Natural killer cell treated with Interleukin-12 subunit alpha and Interleukin-12 subunit beta and Interleukin-15 and Interleukin-18, amount 100 ng/mL, for 72 hours (primary cell): ENCODE measurements at regions not wholly inside any gene's neighbourhood (a gene's known extent, or its start where the extent isn't known, plus 50 kb on each side); places are given as distances from the start of the nearest gene placed in this dataset.

Source experiments
- ATAC-seq, 2 donors: fragments of 150-1000 bp; cut with Tn5 transposase in 1 of 2; sonication (Bioruptor Pico), chemical (Tn5 transposase) in 1 of 2; 2 replicates each; pipeline ENCODE4 v1.10.0; 2021
- DNase-seq: peaks from one replicate; pipeline ENCODE4 v3.0.0; 2022; ENCODE audit warnings: low spot score
- H3K27ac Mint-ChIP-seq, 2 donors: 1 replicate in 1 of 2; 2 replicates in 1 of 2; pipeline ENCODE4 v1.8.0; 2022; ENCODE audit warnings: mixed read lengths in 2 of 2, mild to moderate bottlenecking in 1 of 2, moderate library complexity in 1 of 2
- H3K27me3 Mint-ChIP-seq, 2 donors: 1 replicate in 1 of 2; 2 replicates in 1 of 2; pipeline ENCODE4 v1.8.0; 2022; ENCODE audit warnings: mixed read lengths in 2 of 2
- H3K36me3 Mint-ChIP-seq: one replicate; pipeline ENCODE4 v1.8.0; 2022; ENCODE audit warnings: mixed read lengths
- H3K4me1 Mint-ChIP-seq, 2 donors: 1 replicate in 1 of 2; 2 replicates in 1 of 2; pipeline ENCODE4 v1.8.0; 2022; ENCODE audit warnings: low read depth in 2 of 2, mixed read lengths in 2 of 2, mild to moderate bottlenecking in 1 of 2
- H3K4me3 Mint-ChIP-seq: one replicate; pipeline ENCODE4 v1.8.0; 2022; ENCODE audit warnings: mixed read lengths
- H3K9me3 Mint-ChIP-seq: 2 replicates; pipeline ENCODE4 v1.8.0; 2022; ENCODE audit warnings: mixed read lengths

- Mint-ChIP-seq H3K9me3 (no peaks in the 10 kb centered on the region), H3K36me3 (no peaks in the 10 kb centered on the region), H3K4me1 (no peaks in the 10 kb centered on the region), H3K4me3 (no peak overlapping the region), H3K27me3 (peaks cover 2 to 16% of the 10 kb centered on the region in 2 donors), H3K27ac (no peak overlapping the region)
- DNase-seq = no peak
- no peak for ATAC-seq
These were observed 271.9 kb downstream of the STIM2 start for GRCh38 chr4:27132497-27132896.

GRCh38 chr4:27140486-27140885 is 279.8 kb downstream of the STIM2 start:
- Mint-ChIP-seq H3K9me3 (no peaks in the 10 kb centered on the region), H3K4me3 (no peak overlapping the region), H3K27ac (no peak overlapping the region)

GRCh38 chr4:27141530-27141929 is 280.9 kb downstream of the STIM2 start:
- Mint-ChIP-seq H3K27me3 (no peaks in the 10 kb centered on the region), H3K9me3 (peaks cover 5% of the 10 kb centered on the region), H3K27ac (no peak overlapping the region), H3K36me3 (no peaks in the 10 kb centered on the region), H3K4me1 (no peaks in the 10 kb centered on the region), H3K4me3 (no peak overlapping the region)
- DNase-seq (no peak), ATAC-seq (no peak)

More at GRCh38 chr4:27140486-27140885, 279.8 kb downstream of the STIM2 start:
- ATAC-seq (no peak), DNase-seq (no peak)
- no peaks in the 10 kb centered on the region for H3K4me1 Mint-ChIP-seq
- no peaks in the 10 kb centered on the region for H3K27me3 Mint-ChIP-seq
- no peaks in the 10 kb centered on the region for H3K36me3 Mint-ChIP-seq

GRCh38 chr4:27142841-27143240 is 282.2 kb downstream of the STIM2 start:
- no peaks in the 10 kb centered on the region for H3K4me1 Mint-ChIP-seq
- peaks cover 9% of the 10 kb centered on the region for H3K9me3 Mint-ChIP-seq
- ATAC-seq (no peak), DNase-seq (no peak)
- no peaks in the 10 kb centered on the region for H3K36me3 Mint-ChIP-seq
- no peak overlapping the region for H3K27ac Mint-ChIP-seq
- no peaks in the 10 kb centered on the region for H3K27me3 Mint-ChIP-seq
- no peak overlapping the region for H3K4me3 Mint-ChIP-seq

- no peak for ATAC-seq
- DNase-seq = no peak
- Mint-ChIP-seq H3K27ac (no peak overlapping the region), H3K36me3 (no peaks in the 10 kb centered on the region), H3K4me1 (no peaks in the 10 kb centered on the region), H3K9me3 (peaks cover 9% of the 10 kb centered on the region), H3K27me3 (no peaks in the 10 kb centered on the region), H3K4me3 (no peak overlapping the region)
These were observed 285.0 kb downstream of the STIM2 start for GRCh38 chr4:27145597-27145996.

GRCh38 chr4:27148211-27148895 is 287.7 kb downstream of the STIM2 start:
- no peaks in the 10 kb centered on the region for H3K36me3 Mint-ChIP-seq

GRCh38 chr4:27149541-27150212 is 289.0 kb downstream of the STIM2 start:
- H3K27ac Mint-ChIP-seq = no peak overlapping the region
- peaks cover 9% of the 10 kb centered on the region for H3K9me3 Mint-ChIP-seq
- ATAC-seq (no peak), DNase-seq (no peak)
- H3K36me3 Mint-ChIP-seq = no peaks in the 10 kb centered on the region
- H3K27me3 Mint-ChIP-seq = peaks cover 0 to 16% of the 10 kb centered on the region in 2 donors
- peaks cover 0 to 4% of the 10 kb centered on the region in 2 donors for H3K4me1 Mint-ChIP-seq
- H3K4me3 Mint-ChIP-seq = no peak overlapping the region

More at GRCh38 chr4:27148211-27148895, 287.7 kb downstream of the STIM2 start:
- H3K9me3 Mint-ChIP-seq = peaks cover 9% of the 10 kb centered on the region
- H3K4me3 Mint-ChIP-seq = no peak overlapping the region
- ATAC-seq (no peak), DNase-seq (no peak)
- no peak overlapping the region for H3K27ac Mint-ChIP-seq
- H3K4me1 Mint-ChIP-seq = no peaks in the 10 kb centered on the region
- H3K27me3 Mint-ChIP-seq = peaks cover 0 to 10% of the 10 kb centered on the region in 2 donors

- H3K4me3 Mint-ChIP-seq = no peak overlapping the region
These were observed 292.1 kb downstream of the STIM2 start for GRCh38 chr4:27152703-27153102.

GRCh38 chr4:27154706-27155105 is 294.1 kb downstream of the STIM2 start:
- Mint-ChIP-seq H3K4me3 (no peak overlapping the region), H3K4me1 (peaks cover 4% of the 10 kb centered on the region in 2 donors), H3K27ac (no peak overlapping the region), H3K36me3 (no peaks in the 10 kb centered on the region), H3K9me3 (peaks cover 4% of the 10 kb centered on the region), H3K27me3 (peaks cover 4 to 16% of the 10 kb centered on the region in 2 donors)
- DNase-seq = no peak
- ATAC-seq = peak in 1 of 2 donors; percentile 46

More at GRCh38 chr4:27152703-27153102, 292.1 kb downstream of the STIM2 start:
- Mint-ChIP-seq H3K9me3 (peaks cover 4% of the 10 kb centered on the region), H3K27ac (no peak overlapping the region), H3K36me3 (no peaks in the 10 kb centered on the region), H3K4me1 (peaks cover 4% of the 10 kb centered on the region in 2 donors), H3K27me3 (peaks cover 4 to 16% of the 10 kb centered on the region in 2 donors)
- no peak for ATAC-seq
- no peak for DNase-seq

GRCh38 chr4:27161191-27161590 is 300.6 kb downstream of the STIM2 start:
- peaks cover 4 to 6% of the 10 kb centered on the region in 2 donors for H3K27me3 Mint-ChIP-seq
- no peaks in the 10 kb centered on the region for H3K36me3 Mint-ChIP-seq
- no peaks in the 10 kb centered on the region for H3K4me1 Mint-ChIP-seq
- ATAC-seq = no peak
- DNase-seq = no peak
- H3K9me3 Mint-ChIP-seq = peaks cover 10% of the 10 kb centered on the region
- no peak overlapping the region for H3K27ac Mint-ChIP-seq
- no peak overlapping the region for H3K4me3 Mint-ChIP-seq

- no peak for DNase-seq
These were observed 308.1 kb downstream of the STIM2 start for GRCh38 chr4:27168783-27169182.

GRCh38 chr4:27173280-27173679 is 312.6 kb downstream of the STIM2 start:
- ATAC-seq (no peak), DNase-seq (no peak)
- no peaks in the 10 kb centered on the region for H3K4me1 Mint-ChIP-seq
- H3K36me3 Mint-ChIP-seq = no peaks in the 10 kb centered on the region
- peaks cover 7% of the 10 kb centered on the region for H3K9me3 Mint-ChIP-seq
- H3K4me3 Mint-ChIP-seq = no peak overlapping the region
- H3K27me3 Mint-ChIP-seq = peaks cover 2 to 7% of the 10 kb centered on the region in 2 donors
- no peak overlapping the region for H3K27ac Mint-ChIP-seq

More at GRCh38 chr4:27168783-27169182, 308.1 kb downstream of the STIM2 start:
- Mint-ChIP-seq H3K4me3 (no peak overlapping the region), H3K9me3 (peaks cover 3% of the 10 kb centered on the region), H3K27me3 (no peaks in the 10 kb centered on the region), H3K27ac (no peak overlapping the region), H3K4me1 (no peaks in the 10 kb centered on the region), H3K36me3 (no peaks in the 10 kb centered on the region)
- ATAC-seq = no peak

GRCh38 chr4:27176400-27176799 is 315.8 kb downstream of the STIM2 start:
- no peak overlapping the region for H3K27ac Mint-ChIP-seq
- DNase-seq (no peak), ATAC-seq (no peak)
- no peak overlapping the region for H3K4me3 Mint-ChIP-seq
- H3K27me3 Mint-ChIP-seq = peaks cover 2 to 7% of the 10 kb centered on the region in 2 donors
- H3K9me3 Mint-ChIP-seq = peaks cover 7% of the 10 kb centered on the region
- no peaks in the 10 kb centered on the region for H3K4me1 Mint-ChIP-seq
- no peaks in the 10 kb centered on the region for H3K36me3 Mint-ChIP-seq

GRCh38 chr4:27176881-27177280 is 316.2 kb downstream of the STIM2 start:
- ATAC-seq (no peak), DNase-seq (no peak)
- no peak overlapping the region for H3K27ac Mint-ChIP-seq
- H3K9me3 Mint-ChIP-seq = peaks cover 7% of the 10 kb centered on the region
- H3K36me3 Mint-ChIP-seq = no peaks in the 10 kb centered on the region
- peaks cover 2 to 7% of the 10 kb centered on the region in 2 donors for H3K27me3 Mint-ChIP-seq
- H3K4me1 Mint-ChIP-seq = no peaks in the 10 kb centered on the region
- no peak overlapping the region for H3K4me3 Mint-ChIP-seq
